Endodermal cell (in vitro differentiated cells): ENCODE measurements at regions not wholly inside any gene's neighbourhood (a gene's known extent, or its start where the extent isn't known, plus 50 kb on each side); places are given as distances from the start of the nearest gene placed in this dataset.

Experiments
- DNase-seq: peaks from one replicate; pipeline ENCODE4 v3.0.0-alpha.2; 2017
- H3K27ac ChIP-seq: 2 replicates; pipeline ENCODE4 v1.5.1; 2013; ENCODE audit warnings: mild to moderate bottlenecking, low read depth, low read length, moderate library complexity
- H3K27me3 ChIP-seq: 2 replicates; pipeline ENCODE4 v1.6.1; 2013; ENCODE audit warnings: mild to moderate bottlenecking, low read length, moderate library complexity; ENCODE audit not compliant: insufficient read depth, control insufficient read depth, poor library complexity, severe bottlenecking
- H3K36me3 ChIP-seq: 2 replicates; pipeline ENCODE4 v1.7.0; 2013; ENCODE audit warnings: mild to moderate bottlenecking, low read length, moderate library complexity; ENCODE audit not compliant: control insufficient read depth, insufficient read depth
- H3K4me1 ChIP-seq: one replicate; pipeline ENCODE4 v1.7.0; 2013; ENCODE audit warnings: low read length; ENCODE audit not compliant: control insufficient read depth, insufficient read depth
- H3K4me3 ChIP-seq: 2 replicates; pipeline ENCODE4 v1.5.1; 2013; ENCODE audit warnings: mild to moderate bottlenecking, low read length, moderate library complexity
- H3K9ac ChIP-seq: 2 replicates; pipeline ENCODE4 v1.6.1; 2013; ENCODE audit warnings: mild to moderate bottlenecking, low read length, moderate library complexity; ENCODE audit not compliant: poor library complexity, severe bottlenecking; ENCODE audit errors: extremely low read depth
- H3K9me3 ChIP-seq: 2 replicates; pipeline ENCODE4 v1.6.1; 2013; ENCODE audit warnings: mild to moderate bottlenecking, low read length, moderate library complexity; ENCODE audit not compliant: control insufficient read depth
- H3K27ac Mint-ChIP-seq: 2 replicates; pipeline ENCODE4 v1.8.0; 2020; ENCODE audit warnings: mixed read lengths
- H3K27me3 Mint-ChIP-seq: 2 replicates; pipeline ENCODE4 v1.8.0; 2021; ENCODE audit warnings: mild to moderate bottlenecking, mixed read lengths; ENCODE audit not compliant: insufficient read depth
- H3K36me3 Mint-ChIP-seq: 2 replicates; pipeline ENCODE4 v1.8.0; 2020; ENCODE audit warnings: low read depth, mixed read lengths
- H3K4me1 Mint-ChIP-seq: 2 replicates; pipeline ENCODE4 v1.8.0; 2020; ENCODE audit warnings: mixed read lengths
- H3K4me3 Mint-ChIP-seq: 2 replicates; pipeline ENCODE4 v1.8.0; 2020; ENCODE audit warnings: mild to moderate bottlenecking, moderate library complexity, mixed read lengths
- H3K9me3 Mint-ChIP-seq: 2 replicates; pipeline ENCODE4 v1.8.0; 2020; ENCODE audit warnings: mild to moderate bottlenecking, mixed read lengths
- CTCF ChIP-seq: fragments of 200-600 bp; sonication (generic); conservative IDR thresholded peaks from 2 replicates; pipeline ENCODE4 v1.5.0; 2021; ENCODE audit warnings: antibody characterized with exemption, mild to moderate bottlenecking
- WGBS, 2 experiments: methylation state at CpG; one replicate each; pipeline versions ENCODE4 v1.1.5 to v1.1.7; 2013; ENCODE audit warnings: missing lambda C conversion rate in 2 of 2, mixed read lengths in 1 of 2; ENCODE audit not compliant: insufficient coverage in 1 of 2, insufficient read length in 1 of 2; 5-methylcytosine and 5-hydroxymethylcytosine counted together

GRCh38 chr6:78615430-78615904 is 251.9 kb upstream of the IRAK1BP1 start:
- Histone ChIP-seq H3K27me3 (no peaks in the 10 kb centered on the region), H3K27ac (no peak overlapping the region), H3K9me3 (no peaks in the 10 kb centered on the region), H3K9ac (no peak overlapping the region), H3K4me3 (no peak overlapping the region), H3K36me3 (no peaks in the 10 kb centered on the region), H3K4me1 (no peaks in the 10 kb centered on the region)
- Mint-ChIP-seq H3K27me3 (no peaks in the 10 kb centered on the region), H3K4me3 (no peak overlapping the region), H3K27ac (no peak overlapping the region), H3K9me3 (no peaks in the 10 kb centered on the region), H3K36me3 (no peaks in the 10 kb centered on the region), H3K4me1 (no peaks in the 10 kb centered on the region)
- DNase-seq = no peak
- TF ChIP-seq CTCF = no peak
- 100% methylated on average over 1 of the region's 1 CpG; no CpG with 5 or more reads in 1 of the 2 experiments for WGBS, 2 experiments

GRCh38 chr6:78618970-78619369 is 248.4 kb upstream of the IRAK1BP1 start:
- DNase-seq = no peak
- no peaks in the 10 kb centered on the region for H3K4me1 Mint-ChIP-seq
- Histone ChIP-seq H3K4me1 (no peaks in the 10 kb centered on the region), H3K36me3 (no peaks in the 10 kb centered on the region), H3K9me3 (no peaks in the 10 kb centered on the region), H3K27ac (no peak overlapping the region), H3K27me3 (no peaks in the 10 kb centered on the region), H3K4me3 (no peak overlapping the region), H3K9ac (no peak overlapping the region)
- no peak overlapping the region for H3K4me3 Mint-ChIP-seq
- no peaks in the 10 kb centered on the region for H3K27me3 Mint-ChIP-seq
- TF ChIP-seq CTCF = no peak
- WGBS, 2 experiments = 81 to 100% methylated on average over 2 of the region's 2 CpGs
- H3K36me3 Mint-ChIP-seq = no peaks in the 10 kb centered on the region
- no peak overlapping the region for H3K27ac Mint-ChIP-seq
- H3K9me3 Mint-ChIP-seq = no peaks in the 10 kb centered on the region

- Mint-ChIP-seq H3K36me3 (no peaks in the 10 kb centered on the region), H3K9me3 (no peaks in the 10 kb centered on the region), H3K27me3 (no peaks in the 10 kb centered on the region), H3K27ac (no peak overlapping the region), H3K4me1 (no peaks in the 10 kb centered on the region), H3K4me3 (no peak overlapping the region)
- Histone ChIP-seq H3K36me3 (no peaks in the 10 kb centered on the region), H3K4me1 (no peaks in the 10 kb centered on the region), H3K4me3 (no peak overlapping the region), H3K27ac (no peak overlapping the region), H3K9me3 (no peaks in the 10 kb centered on the region), H3K9ac (no peak overlapping the region), H3K27me3 (no peaks in the 10 kb centered on the region)
- no peak for DNase-seq
- no peak for TF ChIP-seq CTCF
Observed at GRCh38 chr6:78623554-78623953, 243.8 kb upstream of the IRAK1BP1 start.
